NK-92 (cell line): ENCODE measurements at regions not wholly inside any gene's neighbourhood (a gene's known extent, or its start where the extent isn't known, plus 50 kb on each side); places are given as distances from the start of the nearest gene placed in this dataset.

Source experiments
- DNase-seq: peaks from one replicate; lab custom pipeline; 2025; ENCODE audit not compliant: unreplicated experiment; lab: John Stamatoyannopoulos, UW

DNA sequence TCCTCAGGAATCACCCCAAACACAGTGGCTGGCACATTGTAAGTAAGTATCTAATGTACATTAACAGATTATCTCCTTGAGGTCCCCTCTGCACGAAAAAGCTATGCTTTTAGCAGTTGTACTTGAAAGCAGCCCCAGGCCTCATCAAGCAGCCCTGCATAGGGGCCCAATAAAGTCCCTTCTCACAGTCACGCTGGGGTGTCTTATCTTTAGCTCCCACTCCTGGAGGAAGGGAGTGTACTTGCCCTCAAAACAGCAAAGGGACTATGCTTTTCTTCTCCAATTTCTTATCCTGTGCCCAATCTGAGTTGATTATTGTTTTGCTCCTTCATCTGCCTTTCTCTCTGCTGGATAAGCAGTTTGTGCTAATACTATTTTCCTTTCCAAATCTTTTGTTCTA is 168.8 kb upstream of the PLXNA2 start:
- DNase-seq: no peak

DNA sequence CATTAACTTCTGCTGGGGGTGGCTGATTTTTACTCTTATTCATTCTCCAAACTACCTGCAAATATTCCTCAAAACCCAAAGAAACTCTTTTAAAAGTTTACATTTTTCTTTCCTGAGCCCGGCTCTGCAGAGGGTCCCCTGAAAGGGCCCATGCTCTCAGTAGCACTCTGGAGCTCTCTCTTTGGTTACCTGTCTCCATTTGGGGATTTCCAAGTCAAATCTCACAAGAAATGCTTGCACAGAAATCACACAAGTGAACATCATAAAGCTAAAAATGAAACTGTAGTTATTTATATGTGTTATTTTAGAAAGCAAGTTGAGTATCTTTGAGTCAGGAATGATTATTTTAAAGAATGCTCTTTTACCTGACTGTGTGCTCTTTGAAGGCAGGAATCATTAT is 174.5 kb upstream of the PLXNA2 start:
- DNase-seq: no peak

DNA sequence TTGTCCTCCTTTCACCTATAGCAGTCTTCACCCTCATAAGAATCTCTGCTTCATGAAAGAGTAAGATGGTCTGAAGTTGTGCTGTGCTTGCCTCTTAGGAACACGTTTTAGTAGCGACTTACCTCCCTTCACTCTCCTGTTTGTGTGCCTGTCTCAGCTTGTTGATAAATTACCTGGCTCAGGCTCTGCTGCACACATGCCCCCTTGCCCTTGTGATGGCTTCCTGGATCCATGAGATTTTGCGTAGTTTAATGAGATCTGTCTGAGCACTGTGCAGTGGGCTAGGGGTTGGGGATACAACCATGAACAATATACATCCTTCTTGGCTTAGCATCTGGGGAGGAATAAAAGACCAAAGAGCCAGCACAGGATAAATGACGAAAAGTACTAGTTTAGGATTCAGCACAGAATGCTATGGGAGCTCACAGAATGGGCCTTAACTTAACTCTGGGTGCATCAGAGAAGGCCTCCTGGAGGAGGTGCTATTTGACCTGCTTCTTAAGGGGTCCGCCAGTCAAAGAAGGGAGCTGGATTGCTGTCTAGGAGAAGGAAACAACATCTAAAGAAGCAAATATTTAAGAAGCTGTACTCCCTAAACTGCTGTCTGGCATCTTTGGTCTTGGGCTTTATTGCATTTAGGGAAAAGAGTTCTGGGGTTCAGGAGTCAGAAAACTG is 175.7 kb upstream of the PLXNA2 start:
- DNase-seq: no peak

DNA sequence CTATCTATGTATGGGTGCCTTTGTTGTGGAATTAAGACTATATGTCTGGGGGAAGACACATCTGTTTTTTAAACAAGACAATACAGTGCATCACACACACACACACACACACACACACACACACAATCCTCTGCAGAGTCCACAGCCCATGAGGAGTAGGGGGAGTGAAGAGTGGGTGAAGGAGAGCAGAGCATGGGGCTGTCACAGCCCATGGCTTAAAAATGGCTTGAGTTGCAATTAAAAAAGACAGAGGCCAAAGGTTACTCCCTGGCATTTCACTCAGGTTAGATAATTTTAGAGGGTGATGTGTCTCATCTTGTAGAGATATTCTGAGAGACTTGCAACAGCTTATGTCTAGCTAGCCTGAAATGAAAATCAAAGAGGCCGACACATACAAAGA is 176.5 kb upstream of the PLXNA2 start:
- no peak for DNase-seq

- no peak for DNase-seq
These were observed 177.3 kb upstream of the PLXNA2 start for GRCh38 chr1:208421486-208421885.

DNA sequence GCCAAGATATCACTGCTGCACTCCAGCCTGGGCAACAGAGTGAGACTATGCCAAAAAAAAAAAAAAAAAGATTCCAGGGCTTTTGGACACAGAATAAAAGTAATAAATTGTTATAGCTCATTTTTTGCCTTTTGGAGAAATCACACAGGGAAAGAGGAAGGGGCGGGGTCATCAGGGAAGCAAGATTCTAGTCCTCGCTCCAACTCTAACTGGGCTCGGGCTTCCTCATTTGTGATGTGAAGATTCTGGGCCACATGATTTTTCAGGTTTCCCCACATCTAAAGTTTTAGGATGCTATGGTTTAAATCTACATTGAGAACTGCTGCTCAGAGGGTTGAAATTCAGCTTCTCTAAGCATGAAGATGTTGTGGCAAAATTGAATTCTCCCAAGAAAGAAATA is 179.3 kb upstream of the PLXNA2 start:
- DNase-seq: no peak

DNA sequence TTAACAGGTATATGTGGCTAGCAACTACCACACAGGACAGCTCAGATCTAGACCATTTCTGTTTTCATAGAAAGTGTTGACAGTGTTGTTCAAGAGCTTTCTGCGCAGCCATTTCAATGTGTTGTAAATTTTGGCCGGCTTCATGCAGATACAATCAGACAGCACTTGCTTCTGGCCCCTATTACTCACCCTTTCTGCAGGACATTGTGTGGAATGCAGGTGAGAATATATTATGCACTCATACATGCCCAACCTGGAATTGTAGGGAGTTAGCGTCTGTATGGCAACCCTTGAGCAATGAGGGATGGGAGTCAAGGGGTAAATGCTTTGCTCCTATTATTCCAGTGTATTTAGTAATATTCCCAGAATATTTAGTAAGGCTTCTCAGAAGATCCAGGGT is 180.9 kb upstream of the PLXNA2 start:
- no peak for DNase-seq

DNA sequence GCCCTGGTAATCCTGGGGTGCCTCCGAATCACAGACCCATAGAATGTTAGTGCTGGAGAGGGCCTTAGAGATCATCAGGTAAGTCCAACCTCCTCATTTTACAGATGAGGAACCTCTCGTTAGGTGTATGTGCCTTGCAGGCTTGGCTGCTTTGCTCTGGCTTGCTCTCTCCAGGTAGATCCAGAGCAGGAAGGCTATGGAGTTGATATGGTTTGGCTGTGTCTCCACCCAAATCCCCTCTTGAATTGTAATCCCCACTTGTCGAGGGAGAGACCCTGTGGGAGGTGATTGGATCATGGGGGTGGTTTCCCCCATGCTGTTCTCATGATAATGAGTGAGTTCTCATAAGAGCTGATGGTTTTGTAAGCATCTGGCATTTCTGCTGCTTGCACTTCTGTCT is 186.0 kb upstream of the PLXNA2 start:
- no peak for DNase-seq

GRCh38 chr1:208431721-208432120 is 187.5 kb upstream of the PLXNA2 start:
- no peak for DNase-seq

- no peak for DNase-seq
These were observed 188.2 kb upstream of the PLXNA2 start for GRCh38 chr1:208432346-208432745.

- no peak for DNase-seq
These were observed 188.9 kb upstream of the PLXNA2 start for GRCh38 chr1:208433086-208433485.

DNA sequence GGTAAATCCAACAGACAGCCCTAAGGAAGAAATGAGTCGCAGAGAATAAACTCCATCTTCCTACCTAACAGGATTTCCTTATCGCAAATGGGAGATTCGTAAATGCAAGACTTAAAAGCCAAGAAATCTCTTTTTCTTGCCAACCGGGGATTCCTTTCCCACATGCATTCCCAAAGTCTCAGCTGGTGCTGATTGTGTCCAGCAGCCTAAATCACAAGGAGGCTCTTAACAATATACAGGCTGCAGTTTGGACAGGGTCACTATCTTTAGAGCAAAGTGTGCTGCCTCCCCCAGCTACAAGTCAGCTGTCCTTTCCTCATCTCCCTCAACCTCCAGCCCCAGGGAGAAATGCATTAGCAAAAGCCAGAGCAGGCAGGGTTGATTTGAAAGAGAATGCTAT is 189.8 kb upstream of the PLXNA2 start:
- DNase-seq: no peak

DNA sequence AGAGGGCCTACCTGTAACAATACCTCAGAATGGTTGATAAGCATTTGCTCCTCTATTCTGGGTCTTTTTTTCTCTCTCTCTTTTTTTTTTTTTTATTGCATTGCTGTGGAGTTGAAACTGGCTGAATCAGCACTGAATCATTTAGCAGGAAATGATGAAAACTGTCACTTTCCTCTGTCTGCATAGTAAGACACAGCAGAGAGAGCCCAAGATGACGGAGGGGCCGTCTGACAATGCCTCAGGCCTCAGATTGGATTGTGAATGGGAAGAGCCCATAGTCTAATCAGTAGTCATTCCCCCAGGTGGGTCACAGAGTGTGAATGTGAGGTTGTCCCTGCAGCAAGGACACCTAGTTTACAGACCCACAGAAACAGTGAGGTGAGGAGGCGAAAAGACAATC is 193.2 kb upstream of the PLXNA2 start:
- DNase-seq: no peak

DNA sequence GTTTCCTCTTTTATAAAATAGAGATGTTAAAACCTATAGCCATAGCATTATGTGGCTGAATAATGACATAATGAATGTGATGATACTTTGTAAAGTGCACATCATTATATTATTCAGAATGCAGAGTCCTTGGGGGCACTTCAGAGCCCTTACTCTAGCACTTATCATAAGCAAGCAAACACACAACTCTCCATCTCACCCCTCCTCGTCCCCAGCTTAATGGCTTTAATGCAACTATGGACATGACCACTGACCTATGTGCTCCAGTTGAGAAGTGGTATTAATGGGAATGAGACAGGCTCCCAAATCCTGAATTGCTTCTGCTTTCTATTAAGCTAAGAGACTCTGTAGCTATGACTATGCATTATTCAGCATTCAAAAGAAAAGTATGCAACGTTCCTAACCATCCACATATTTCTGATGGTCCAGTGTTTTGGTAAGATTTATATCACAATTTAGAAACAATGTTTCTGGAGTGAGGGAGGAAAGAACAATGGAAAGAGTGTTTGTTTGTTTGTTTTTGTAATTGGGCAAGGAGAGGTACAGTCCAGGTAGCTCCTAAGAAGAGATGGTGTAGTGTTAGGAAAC is 194.0 kb upstream of the PLXNA2 start:
- DNase-seq: no peak

- no peak for DNase-seq
These were observed 201.6 kb upstream of the PLXNA2 start for GRCh38 chr1:208445758-208446203.

- DNase-seq: no peak
These were observed 202.1 kb upstream of the PLXNA2 start for GRCh38 chr1:208446271-208446691.

GRCh38 chr1:208448425-208448824 is 204.2 kb upstream of the PLXNA2 start:
- DNase-seq: no peak

GRCh38 chr1:208449951-208450350 is 205.8 kb upstream of the PLXNA2 start:
- no peak for DNase-seq

DNA sequence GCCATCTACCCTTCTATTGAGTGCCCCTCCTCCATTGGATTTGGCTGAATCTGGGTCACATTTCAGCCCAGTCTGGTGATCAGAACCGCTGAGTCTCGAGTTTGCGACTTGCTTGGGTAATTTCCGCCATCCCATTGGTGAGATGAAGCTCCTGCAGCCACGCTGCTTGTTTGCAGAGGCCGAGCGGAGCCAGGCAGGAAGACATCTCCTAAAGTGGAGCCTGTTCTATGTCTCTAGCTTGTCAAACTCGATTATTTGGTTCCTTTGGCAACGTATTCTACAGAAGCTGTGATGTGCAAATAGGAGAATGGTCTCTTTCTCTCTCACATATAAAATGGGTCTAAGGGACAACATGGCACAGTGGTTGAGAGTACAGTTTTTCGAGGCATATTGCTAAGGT is 206.8 kb upstream of the PLXNA2 start:
- no peak for DNase-seq

- no peak for DNase-seq
These were observed 211.6 kb upstream of the PLXNA2 start for GRCh38 chr1:208455821-208456220.

DNA sequence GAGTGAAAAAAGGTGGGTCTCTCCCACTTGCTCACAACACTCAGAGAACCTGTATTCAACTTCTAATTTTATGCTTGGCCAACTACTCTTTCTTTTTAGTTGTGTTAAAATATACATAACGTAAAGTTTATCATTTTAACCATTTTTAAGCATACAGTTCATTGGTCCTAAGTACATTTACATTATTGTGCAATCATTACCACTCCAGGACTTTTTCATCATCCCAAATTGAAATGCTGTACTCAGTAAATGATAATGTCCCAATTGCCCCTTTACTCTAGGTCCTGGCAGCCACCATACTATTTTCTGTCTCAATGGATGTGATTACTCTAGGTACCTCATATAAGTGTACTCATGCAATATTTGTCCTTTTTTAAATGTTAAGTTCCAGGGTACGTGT is 212.3 kb upstream of the PLXNA2 start:
- no peak for DNase-seq

DNA sequence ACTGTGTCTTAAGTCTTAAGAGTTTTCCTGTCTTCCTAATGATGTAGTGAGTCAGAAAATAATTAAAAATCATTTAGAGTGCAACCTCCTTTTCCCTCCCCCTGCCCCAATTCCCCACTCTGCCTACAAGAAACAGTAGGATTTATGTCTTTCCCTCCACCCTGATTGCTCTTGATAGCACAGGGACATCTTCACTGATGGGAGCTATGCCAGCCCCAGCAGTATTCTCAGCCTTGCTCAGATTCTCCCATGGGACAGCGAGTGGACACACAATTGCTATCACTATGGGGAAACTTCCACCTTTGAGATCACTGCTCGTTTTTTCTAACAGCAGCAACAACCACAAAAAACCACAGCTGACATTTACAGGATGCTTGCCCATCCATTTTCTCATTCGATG is 216.6 kb upstream of the PLXNA2 start:
- DNase-seq: no peak

DNA sequence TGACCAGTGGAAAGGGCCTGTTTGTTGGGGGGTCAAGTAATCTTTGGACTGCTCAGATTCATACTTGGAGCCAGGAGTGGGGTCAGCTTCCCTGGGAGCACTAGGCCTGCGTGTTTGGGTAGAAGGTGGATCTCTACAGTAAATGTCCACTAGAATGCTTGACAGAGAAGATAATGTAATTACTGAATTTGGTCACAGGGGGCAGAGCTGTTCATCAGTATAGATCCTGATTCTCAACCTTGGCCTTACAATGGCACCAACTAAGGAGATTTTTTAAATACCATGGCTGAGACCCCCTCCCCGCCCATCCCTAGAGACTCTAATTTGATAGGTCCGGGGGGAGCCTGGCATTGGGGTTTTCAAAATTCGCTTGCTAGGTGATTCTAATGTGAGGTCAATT is 217.5 kb upstream of the PLXNA2 start:
- no peak for DNase-seq
